HepG2 (cell line): ENCODE measurements at regions not wholly inside any gene's neighbourhood (a gene's known extent, or its start where the extent isn't known, plus 50 kb on each side); places are given as distances from the start of the nearest gene placed in this dataset.

Source experiments
- CEBPZ ChIP-seq: IDR thresholded peaks from 2 replicates; pipeline ENCODE4 v1.6.1; 2012; ENCODE audit warnings: low read length, improper control_type of control experiment
- FUBP1 ChIP-seq: sonication (generic); formaldehyde crosslinking; IDR thresholded peaks from 2 replicates; pipeline ENCODE4 v1.5.1; 2020; ENCODE audit warnings: missing genetic modification reagents, mild to moderate bottlenecking, borderline replicate concordance
- MTA3 ChIP-seq: sonication (generic); formaldehyde crosslinking; IDR thresholded peaks from 2 replicates; pipeline ENCODE4 v1.4.0; 2020; ENCODE audit warnings: missing genetic modification reagents
- POLR2G ChIP-seq: fragments of 200-400 bp; formaldehyde crosslinking; IDR thresholded peaks from 2 replicates; pipeline ENCODE4 v1.6.1; 2018; ENCODE audit warnings: mild to moderate bottlenecking, low read depth, low read length, moderate library complexity
- TIGD3 ChIP-seq: sonication (generic); formaldehyde crosslinking; IDR thresholded peaks from 2 replicates; pipeline ENCODE4 v1.5.1; 2020; ENCODE audit warnings: mild to moderate bottlenecking, missing genetic modification reagents, borderline replicate concordance
- ZNF431 ChIP-seq: sonication (generic); formaldehyde crosslinking; IDR thresholded peaks from 2 replicates; pipeline ENCODE4 v1.9.0; 2022; ENCODE audit warnings: missing genetic modification reagents, low read depth, mild to moderate bottlenecking, borderline replicate concordance
- ZNF710 ChIP-seq: sonication (generic); formaldehyde crosslinking; IDR thresholded peaks from 2 replicates; pipeline ENCODE4 v1.5.0; 2020; ENCODE audit warnings: mild to moderate bottlenecking, missing genetic modification reagents, borderline replicate concordance

DNA sequence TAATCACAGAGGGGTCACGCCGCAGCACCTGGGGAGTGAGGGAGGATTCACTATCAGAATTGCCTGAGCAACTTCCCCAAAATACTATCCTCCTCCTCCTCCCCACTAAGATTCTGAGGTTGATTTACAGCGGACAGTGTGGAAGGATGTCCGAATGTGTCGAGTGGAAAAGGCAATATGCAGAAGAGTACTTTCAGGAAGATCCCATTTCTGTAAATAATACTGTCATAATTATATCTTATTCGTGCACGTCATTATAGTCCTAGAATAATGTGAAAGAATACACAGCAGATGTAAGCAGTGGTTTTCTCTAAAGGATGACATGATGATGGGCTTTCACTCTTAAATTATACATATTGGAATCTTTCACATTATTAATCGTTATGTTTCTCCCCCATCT is 149.8 kb upstream of the NOCT start (continued):
- TF ChIP-seq CEBPZ (no peak), MTA3 (CRISPR knock-in tag) (no peak), ZNF710 (no peak), ZNF431 (no peak), TIGD3 (CRISPR knock-in tag) (no peak), POLR2G (no peak), FUBP1 (CRISPR knock-in tag) (no peak)
